ENCODE measurements at regions not wholly inside any gene's neighbourhood (a gene's known extent, or its start where the extent isn't known, plus 50 kb on each side); places are given as distances from the start of the nearest gene placed in this dataset.

DNA sequence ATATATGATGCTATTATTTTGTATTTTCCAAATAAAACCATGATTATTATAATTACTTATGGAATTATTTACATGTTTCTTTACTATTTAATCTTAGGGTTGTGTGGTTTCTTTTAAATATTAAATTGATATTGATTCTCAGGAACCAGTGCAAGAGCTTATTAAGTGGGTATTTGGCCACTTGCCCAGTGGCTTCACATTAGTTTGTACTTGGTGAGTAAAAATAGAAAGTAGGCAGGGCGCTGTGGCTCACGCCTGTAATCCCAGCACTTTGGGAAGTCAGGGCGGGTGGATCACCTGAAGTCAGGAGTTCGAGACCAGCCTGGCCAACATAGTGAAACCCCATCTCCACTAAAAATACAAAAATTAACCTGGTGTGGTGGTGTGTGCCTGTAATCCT is 497.1 kb downstream of the PTPRC start:
- H3K4me2 ChIP-seq (ENCODE audit: low read length): no peak overlapping the region
- H3K9ac ChIP-seq (ENCODE audit: low read length): no peak overlapping the region
- no peak overlapping the region for H3K27ac Mint-ChIP-seq (ENCODE audit: unreplicated experiment)
- H3K36me3 Mint-ChIP-seq (ENCODE audit: low read depth, unreplicated experiment): no peaks in the 10 kb centered on the region
- no peak overlapping the region for H3K27ac ChIP-seq (ENCODE audit: low read depth, low read length)
- H3K4me1 Mint-ChIP-seq (ENCODE audit: low read depth, unreplicated experiment): no peaks in the 10 kb centered on the region
- H3K27me3 ChIP-seq (ENCODE audit: insufficient read depth, low read length): no peaks in the 10 kb centered on the region
- no peaks in the 10 kb centered on the region for H3K9me3 Mint-ChIP-seq (ENCODE audit: unreplicated experiment)
- no peak overlapping the region for H3K4me3 ChIP-seq (ENCODE audit: insufficient read depth, low read depth, low read length)
- no peak overlapping the region for H2AFZ ChIP-seq (ENCODE audit: low read depth, low read length)
- FAIRE-seq: no peak
- DNase-seq (ENCODE audit: low read depth): no peak
- no peak overlapping the region for H3K4me3 Mint-ChIP-seq (ENCODE audit: unreplicated experiment)
- no peaks in the 10 kb centered on the region for H4K20me1 ChIP-seq (ENCODE audit: insufficient read depth, low read length)
- H3K79me2 ChIP-seq (ENCODE audit: insufficient read depth, low read length): no peaks in the 10 kb centered on the region
- no peaks in the 10 kb centered on the region for H3K27me3 Mint-ChIP-seq (ENCODE audit: low read depth, unreplicated experiment)
- no peaks in the 10 kb centered on the region for H3K9me3 ChIP-seq (ENCODE audit: insufficient read depth, low read depth, low read length)
- H3K4me1 ChIP-seq (ENCODE audit: insufficient read depth, low read length): no peaks in the 10 kb centered on the region
- TF ChIP-seq, protein P1, sequence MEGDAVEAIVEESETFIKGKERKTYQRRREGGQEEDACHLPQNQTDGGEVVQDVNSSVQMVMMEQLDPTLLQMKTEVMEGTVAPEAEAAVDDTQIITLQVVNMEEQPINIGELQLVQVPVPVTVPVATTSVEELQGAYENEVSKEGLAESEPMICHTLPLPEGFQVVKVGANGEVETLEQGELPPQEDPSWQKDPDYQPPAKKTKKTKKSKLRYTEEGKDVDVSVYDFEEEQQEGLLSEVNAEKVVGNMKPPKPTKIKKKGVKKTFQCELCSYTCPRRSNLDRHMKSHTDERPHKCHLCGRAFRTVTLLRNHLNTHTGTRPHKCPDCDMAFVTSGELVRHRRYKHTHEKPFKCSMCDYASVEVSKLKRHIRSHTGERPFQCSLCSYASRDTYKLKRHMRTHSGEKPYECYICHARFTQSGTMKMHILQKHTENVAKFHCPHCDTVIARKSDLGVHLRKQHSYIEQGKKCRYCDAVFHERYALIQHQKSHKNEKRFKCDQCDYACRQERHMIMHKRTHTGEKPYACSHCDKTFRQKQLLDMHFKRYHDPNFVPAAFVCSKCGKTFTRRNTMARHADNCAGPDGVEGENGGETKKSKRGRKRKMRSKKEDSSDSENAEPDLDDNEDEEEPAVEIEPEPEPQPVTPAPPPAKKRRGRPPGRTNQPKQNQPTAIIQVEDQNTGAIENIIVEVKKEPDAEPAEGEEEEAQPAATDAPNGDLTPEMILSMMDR (IDR thresholded peaks at IDR 0.05; ENCODE audit: insufficient read depth, low read depth, low read length): no peak
- TF ChIP-seq EZH2 (IDR thresholded peaks at IDR 0.05; ENCODE audit: insufficient read depth, low read length): no peak
- H3K36me3 ChIP-seq (ENCODE audit: insufficient read depth, low read length): no peaks in the 10 kb centered on the region

DNA sequence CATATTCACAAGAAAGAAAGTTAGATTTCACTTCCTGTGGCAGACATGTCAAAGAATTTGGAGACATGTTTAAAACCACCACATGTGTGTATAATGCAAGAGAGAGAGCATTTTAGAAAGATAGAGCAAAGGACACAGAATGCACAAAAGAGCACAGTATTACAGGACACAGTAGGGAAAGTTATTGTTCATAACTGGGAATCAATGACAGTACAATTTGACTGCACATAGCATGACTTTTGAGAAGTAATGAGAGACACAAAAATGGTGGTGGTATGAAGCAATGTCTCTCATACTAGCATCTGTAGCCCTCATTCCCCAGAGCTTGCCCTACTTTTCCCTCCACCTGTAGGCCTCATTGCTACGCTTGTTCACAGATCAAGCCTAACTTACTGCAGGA is 499.2 kb downstream of the PTPRC start:
- Mint-ChIP-seq H3K36me3 (ENCODE audit: low read depth, unreplicated experiment) (no peaks in the 10 kb centered on the region), H3K27me3 (ENCODE audit: low read depth, unreplicated experiment) (no peaks in the 10 kb centered on the region), H3K27ac (ENCODE audit: unreplicated experiment) (no peak overlapping the region), H3K9me3 (ENCODE audit: unreplicated experiment) (no peaks in the 10 kb centered on the region), H3K4me3 (ENCODE audit: unreplicated experiment) (no peak overlapping the region), H3K4me1 (ENCODE audit: low read depth, unreplicated experiment) (no peaks in the 10 kb centered on the region)
- Histone ChIP-seq H4K20me1 (ENCODE audit: insufficient read depth, low read length) (no peaks in the 10 kb centered on the region), H2AFZ (ENCODE audit: low read depth, low read length) (no peak overlapping the region), H3K79me2 (ENCODE audit: insufficient read depth, low read length) (no peaks in the 10 kb centered on the region), H3K27me3 (ENCODE audit: insufficient read depth, low read length) (no peaks in the 10 kb centered on the region), H3K4me3 (ENCODE audit: insufficient read depth, low read depth, low read length) (no peak overlapping the region), H3K9me3 (ENCODE audit: insufficient read depth, low read depth, low read length) (no peaks in the 10 kb centered on the region), H3K36me3 (ENCODE audit: insufficient read depth, low read length) (no peaks in the 10 kb centered on the region), H3K9ac (ENCODE audit: low read length) (no peak overlapping the region), H3K4me2 (ENCODE audit: low read length) (no peak overlapping the region), H3K4me1 (ENCODE audit: insufficient read depth, low read length) (no peaks in the 10 kb centered on the region), H3K27ac (ENCODE audit: low read depth, low read length) (no peak overlapping the region)
- TF ChIP-seq, protein P1 (IDR thresholded peaks at IDR 0.05; ENCODE audit: insufficient read depth, low read depth, low read length): no peak
- TF ChIP-seq EZH2 (IDR thresholded peaks at IDR 0.05; ENCODE audit: insufficient read depth, low read length): no peak
- DNase-seq (ENCODE audit: low read depth) (no peak), FAIRE-seq (no peak)

DNA sequence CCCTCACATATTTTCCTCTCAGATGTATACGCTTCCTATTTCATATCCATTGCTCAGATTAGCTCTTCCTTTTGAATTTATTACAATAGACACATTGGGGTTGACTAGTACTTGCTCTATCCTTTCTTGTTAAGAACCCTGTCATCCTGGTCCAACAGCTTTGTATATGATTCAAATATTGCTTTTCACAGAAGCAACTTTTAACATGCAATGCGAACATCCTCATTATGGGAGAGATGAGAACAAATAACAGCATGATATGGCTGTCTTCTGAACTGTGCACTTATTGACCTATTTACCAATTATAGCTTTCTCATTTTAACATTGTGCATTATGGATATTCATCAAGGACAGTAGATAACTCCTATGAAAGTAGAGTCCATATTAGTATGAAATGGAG is 510.8 kb downstream of the PTPRC start:
- H3K4me1 Mint-ChIP-seq (ENCODE audit: low read depth, unreplicated experiment): no peaks in the 10 kb centered on the region
- no peak for TF ChIP-seq EZH2 (IDR thresholded peaks at IDR 0.05; ENCODE audit: insufficient read depth, low read length)
- TF ChIP-seq, protein P1 (IDR thresholded peaks at IDR 0.05; ENCODE audit: insufficient read depth, low read depth, low read length): no peak
- DNase-seq (ENCODE audit: low read depth) (no peak), FAIRE-seq (no peak)
- Histone ChIP-seq H3K79me2 (ENCODE audit: insufficient read depth, low read length) (no peaks in the 10 kb centered on the region), H3K27me3 (ENCODE audit: insufficient read depth, low read length) (no peaks in the 10 kb centered on the region), H3K36me3 (ENCODE audit: insufficient read depth, low read length) (no peaks in the 10 kb centered on the region), H3K4me2 (ENCODE audit: low read length) (no peak overlapping the region), H3K27ac (ENCODE audit: low read depth, low read length) (no peak overlapping the region), H3K9me3 (ENCODE audit: insufficient read depth, low read depth, low read length) (no peaks in the 10 kb centered on the region), H3K4me1 (ENCODE audit: insufficient read depth, low read length) (no peaks in the 10 kb centered on the region), H3K4me3 (ENCODE audit: insufficient read depth, low read depth, low read length) (no peak overlapping the region), H3K9ac (ENCODE audit: low read length) (no peak overlapping the region), H2AFZ (ENCODE audit: low read depth, low read length) (no peak overlapping the region), H4K20me1 (ENCODE audit: insufficient read depth, low read length) (no peaks in the 10 kb centered on the region)
- H3K9me3 Mint-ChIP-seq (ENCODE audit: unreplicated experiment): no peaks in the 10 kb centered on the region
- H3K27ac Mint-ChIP-seq (ENCODE audit: unreplicated experiment): no peak overlapping the region
- H3K27me3 Mint-ChIP-seq (ENCODE audit: low read depth, unreplicated experiment): peaks cover 2% of the 10 kb centered on the region
- H3K4me3 Mint-ChIP-seq (ENCODE audit: unreplicated experiment): no peak overlapping the region
- H3K36me3 Mint-ChIP-seq (ENCODE audit: low read depth, unreplicated experiment): no peaks in the 10 kb centered on the region

All from astrocyte (in vitro differentiated cells and primary cell).